Endothelial cell of umbilical vein (primary cell): ENCODE measurements at regions not wholly inside any gene's neighbourhood (a gene's known extent, or its start where the extent isn't known, plus 50 kb on each side); places are given as distances from the start of the nearest gene placed in this dataset.

Experiments used
- BruUV-seq: library from RNA; stranded (reverse); fragments of 400-500 nt; replicated peaks from 2 replicates; lab custom pipeline; 2021; lab: Mats Ljungman, UMichigan
- CTCF ChIA-PET: fragments of 300-600, 350-600 bp; sonication (Branson Sonifier 250); formaldehyde crosslinking; loops from one replicate; lab custom pipeline; 2021; ENCODE audit warnings: antibody characterized with exemption, inconsistent platforms; lab: Charles Lee
- POLR2A ChIA-PET: fragments of 300-600, 350-600 bp; sonication (Branson Sonifier 250); formaldehyde crosslinking; loops from one replicate; lab custom pipeline; 2021; ENCODE audit warnings: antibody characterized with exemption, inconsistent platforms; lab: Charles Lee
- DNase-seq: peaks from one replicate; pipeline ENCODE4 v3.0.0-alpha.2; 2011; ENCODE audit warnings: low read depth, low spot score
- FAIRE-seq: peaks from 2 replicates; lab custom pipeline; 2011; peaks lifted over from hg19 to GRCh38; lab: Jason Lieb, UNC
- H2AFZ ChIP-seq: 2 replicates; pipeline ENCODE4 v1.6.0; 2012; ENCODE audit warnings: low read depth, low read length, control low read depth, inconsistent platforms
- H3K27ac ChIP-seq: 2 replicates; pipeline ENCODE4 v1.5.1; 2011; ENCODE audit warnings: low read depth, mild to moderate bottlenecking, control low read depth, low read length, moderate library complexity; ENCODE audit not compliant: insufficient read depth
- H3K27me3 ChIP-seq, 2 experiments: 2 replicates each; pipeline versions ENCODE4 v1.6.0 to v1.6.1; 2011; ENCODE audit warnings: low read length in 2 of 2, mixed read lengths in 1 of 2; ENCODE audit not compliant: control insufficient read depth in 2 of 2, insufficient read depth in 2 of 2
- H3K36me3 ChIP-seq, 2 experiments: 2 replicates in 1 of 2; 3 replicates in 1 of 2; pipeline ENCODE4 v1.5.1; 2011; ENCODE audit warnings: low read length in 2 of 2, mild to moderate bottlenecking in 1 of 2, moderate library complexity in 1 of 2; ENCODE audit not compliant: control insufficient read depth in 2 of 2, insufficient read depth in 2 of 2; ENCODE audit errors: extremely low read depth in 1 of 2
- H3K4me1 ChIP-seq: 3 replicates; pipeline ENCODE4 v1.5.1; 2011; ENCODE audit warnings: mild to moderate bottlenecking, low read length; ENCODE audit not compliant: control insufficient read depth, insufficient read depth; ENCODE audit errors: extremely low read depth
- H3K4me2 ChIP-seq: 2 replicates; pipeline ENCODE4 v1.6.1; 2011; ENCODE audit warnings: low read length, control low read depth, mixed read lengths; ENCODE audit not compliant: insufficient read depth
- H3K4me3 ChIP-seq, 3 experiments: fragments of 200-600 bp in 1 of 3; sonication (generic), shearing (Covaris generic) in 1 of 3; replicated peaks in 1 of 3; 2 replicates each; pipeline ENCODE4 v1.5.1; 2011 to 2016; ENCODE audit warnings: control low read depth in 3 of 3, low read length in 3 of 3, mild to moderate bottlenecking in 2 of 3, inconsistent platforms in 1 of 3, low read depth in 1 of 3, moderate library complexity in 1 of 3; ENCODE audit not compliant: insufficient read depth in 1 of 3
- H3K79me2 ChIP-seq: 2 replicates; pipeline ENCODE4 v1.6.0; 2012; ENCODE audit warnings: low read length, inconsistent platforms; ENCODE audit not compliant: control insufficient read depth, insufficient read depth
- H3K9ac ChIP-seq: replicated peaks from 2 replicates; pipeline ENCODE3; 2011; ENCODE audit warnings: low read length, control low read depth; ENCODE audit not compliant: insufficient read depth; ENCODE audit errors: extremely low read depth
- H3K9me1 ChIP-seq: replicated peaks from 3 replicates; pipeline ENCODE4 v1.6.0; 2011; ENCODE audit warnings: mild to moderate bottlenecking, low read length; ENCODE audit not compliant: control insufficient read depth, insufficient read depth; ENCODE audit errors: extremely low read depth
- H3K9me3 ChIP-seq: replicated peaks from 2 replicates; pipeline ENCODE4 v1.5.1; 2012; ENCODE audit warnings: low read length, inconsistent platforms; ENCODE audit not compliant: control insufficient read depth, insufficient read depth
- H4K20me1 ChIP-seq: replicated peaks from 2 replicates; pipeline ENCODE3; 2011; ENCODE audit warnings: mild to moderate bottlenecking, low read length; ENCODE audit not compliant: control insufficient read depth, insufficient read depth; ENCODE audit errors: extremely low read depth
- CTCF ChIP-seq, 2 donors: IDR thresholded peaks; 1 replicate in 1 of 2; 2 replicates in 1 of 2; pipeline ENCODE4 v1.5.1; 2011; ENCODE audit warnings: low read length in 2 of 2, mild to moderate bottlenecking in 2 of 2, moderate library complexity in 2 of 2, control low read depth in 1 of 2, inconsistent platforms in 1 of 2, low read depth in 1 of 2; ENCODE audit not compliant: insufficient read depth in 1 of 2; ENCODE audit errors: extremely low read depth in 1 of 2
- EZH2 ChIP-seq: IDR thresholded peaks from 2 replicates; pipeline ENCODE4 v1.6.1; 2012; ENCODE audit warnings: borderline replicate concordance, low read depth, mild to moderate bottlenecking, moderate library complexity, low read length, inconsistent platforms; ENCODE audit not compliant: severe bottlenecking
- FOS ChIP-seq: IDR thresholded peaks from 2 replicates; pipeline ENCODE4 v1.6.1; 2011; ENCODE audit warnings: mild to moderate bottlenecking, low read length, moderate library complexity, borderline replicate concordance; ENCODE audit not compliant: insufficient read depth
- GATA2 ChIP-seq: IDR thresholded peaks from 2 replicates; pipeline ENCODE4 v1.7.0; 2011; ENCODE audit warnings: low read depth, mild to moderate bottlenecking, moderate library complexity, mixed read lengths, low read length; ENCODE audit not compliant: insufficient read length, insufficient read depth
- JUN ChIP-seq: IDR thresholded peaks from 2 replicates; pipeline ENCODE4 v1.6.1; 2011; ENCODE audit warnings: borderline replicate concordance, low read depth; ENCODE audit not compliant: insufficient read length, insufficient read depth
- MYC ChIP-seq: IDR thresholded peaks from one replicate; pipeline ENCODE4 v1.6.1; 2011; ENCODE audit warnings: mild to moderate bottlenecking, low read depth, low read length
- POLR2A ChIP-seq: IDR thresholded peaks from 2 replicates; pipeline ENCODE4 v1.6.1; 2012; ENCODE audit warnings: low read depth, mild to moderate bottlenecking, control low read depth, low read length
- POLR2AphosphoS5 ChIP-seq: IDR thresholded peaks from 2 replicates; pipeline ENCODE4 v1.6.1; 2012; ENCODE audit warnings: low read depth, mild to moderate bottlenecking, control low read depth, low read length, moderate library complexity; ENCODE audit not compliant: insufficient read depth
- dilution Hi-C: fragments of 300-500 bp; cut with MboI; formaldehyde crosslinking; loops from one replicate; pipeline ENCODE4 v1.15.0; 2019; ENCODE audit warnings: low sequenced_read_pairs; ENCODE audit not compliant: extremely low pct_ligation_motif_present
- intact Hi-C: fragments of 100-400 bp; cut with micrococcal nuclease; formaldehyde crosslinking; loops from one replicate; pipeline ENCODE4 v1.10.0; 2022
- TF ChIP-seq, protein P1 (sequence below): IDR thresholded peaks from 2 replicates; pipeline ENCODE4 v1.6.1; 2011; ENCODE audit not compliant: insufficient read depth, insufficient read length

DNA sequence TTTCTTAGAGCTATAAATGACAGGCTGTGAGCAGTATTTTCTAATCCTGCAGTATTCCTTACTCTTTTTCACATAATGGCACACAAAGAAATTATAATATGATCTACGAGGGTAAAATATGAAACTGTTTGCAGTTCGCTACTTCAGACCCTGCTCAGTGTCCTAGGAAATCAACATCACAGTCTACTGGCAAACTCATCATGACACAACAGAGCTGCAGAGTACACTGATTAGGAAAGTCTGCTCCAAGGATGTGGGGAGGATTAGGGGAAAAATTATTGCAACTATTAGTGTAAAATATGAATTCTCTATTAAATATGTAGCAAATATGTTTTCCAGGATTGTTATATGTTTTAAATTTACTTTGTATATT, 149.2 kb upstream of the REG3G start:
- ChIA-PET POLR2A (no interaction called here), CTCF (no interaction called here)
- DNase-seq = no peak
- dilution Hi-C loops (no loop called here), intact Hi-C loops (no loop called here)
- Histone ChIP-seq H3K27ac (no peak overlapping the region), H3K27me3 (no peaks in the 10 kb centered on the region), H3K9me3 (no peaks in the 10 kb centered on the region), H3K79me2 (no peaks in the 10 kb centered on the region), H2AFZ (no peak overlapping the region), H3K9me1 (no peaks in the 10 kb centered on the region), H3K4me1 (no peaks in the 10 kb centered on the region), H3K4me3 (no peak overlapping the region), H3K4me2 (no peak overlapping the region), H4K20me1 (no peaks in the 10 kb centered on the region), H3K9ac (no peak overlapping the region), H3K36me3 (no peaks in the 10 kb centered on the region)
- FAIRE-seq = no peak
- no peak for TF ChIP-seq GATA2
- no peak for TF ChIP-seq POLR2A
- TF ChIP-seq, protein P1, sequence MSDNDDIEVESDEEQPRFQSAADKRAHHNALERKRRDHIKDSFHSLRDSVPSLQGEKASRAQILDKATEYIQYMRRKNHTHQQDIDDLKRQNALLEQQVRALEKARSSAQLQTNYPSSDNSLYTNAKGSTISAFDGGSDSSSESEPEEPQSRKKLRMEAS = no peak
- no peak for TF ChIP-seq EZH2
- TF ChIP-seq JUN = no peak
- TF ChIP-seq FOS = no peak
- TF ChIP-seq CTCF (IDR thresholded peaks at IDR 0.05; ENCODE audit: extremely low read depth in 1 of 2, insufficient read depth in 1 of 2, low read depth in 1 of 2, low read length in 2 of 2) = no peak
- TF ChIP-seq MYC = no peak
- no peak for TF ChIP-seq POLR2AphosphoS5
- BruUV-seq = no TSS peak
